HG02973 (cell line): ENCODE measurements at regions not wholly inside any gene's neighbourhood (a gene's known extent, or its start where the extent isn't known, plus 50 kb on each side); places are given as distances from the start of the nearest gene placed in this dataset.

Experiments
- ATAC-seq: cut with Tn5 transposase; IDR thresholded peaks from one replicate; pipeline ENCODE4 v1.9.1; 2021; ENCODE audit warnings: moderate library complexity; ENCODE audit not compliant: unreplicated experiment

DNA sequence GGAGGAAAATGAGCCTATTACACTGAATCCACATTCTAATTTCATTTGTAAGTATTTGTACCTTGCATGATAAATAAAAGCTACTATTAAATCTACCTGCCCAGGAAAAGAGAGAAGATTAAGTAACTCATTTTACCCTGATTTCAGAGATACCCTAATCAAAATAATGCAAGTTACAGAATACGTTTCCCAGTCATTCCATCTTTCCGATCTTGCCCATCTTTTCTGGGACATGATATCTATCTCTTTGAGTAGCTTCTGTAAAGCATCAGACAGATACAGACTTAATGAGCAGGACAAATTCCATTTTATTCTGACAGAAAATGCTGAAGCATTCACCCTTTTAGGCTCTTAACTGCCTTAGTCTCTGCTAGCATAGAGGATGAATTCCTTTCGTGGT lies 56.6 kb downstream of the SPRY2 start:
- ATAC-seq: no peak

GRCh38 chr13:80278706-80279105 lies 62.2 kb downstream of the SPRY2 start:
- ATAC-seq: no peak

DNA sequence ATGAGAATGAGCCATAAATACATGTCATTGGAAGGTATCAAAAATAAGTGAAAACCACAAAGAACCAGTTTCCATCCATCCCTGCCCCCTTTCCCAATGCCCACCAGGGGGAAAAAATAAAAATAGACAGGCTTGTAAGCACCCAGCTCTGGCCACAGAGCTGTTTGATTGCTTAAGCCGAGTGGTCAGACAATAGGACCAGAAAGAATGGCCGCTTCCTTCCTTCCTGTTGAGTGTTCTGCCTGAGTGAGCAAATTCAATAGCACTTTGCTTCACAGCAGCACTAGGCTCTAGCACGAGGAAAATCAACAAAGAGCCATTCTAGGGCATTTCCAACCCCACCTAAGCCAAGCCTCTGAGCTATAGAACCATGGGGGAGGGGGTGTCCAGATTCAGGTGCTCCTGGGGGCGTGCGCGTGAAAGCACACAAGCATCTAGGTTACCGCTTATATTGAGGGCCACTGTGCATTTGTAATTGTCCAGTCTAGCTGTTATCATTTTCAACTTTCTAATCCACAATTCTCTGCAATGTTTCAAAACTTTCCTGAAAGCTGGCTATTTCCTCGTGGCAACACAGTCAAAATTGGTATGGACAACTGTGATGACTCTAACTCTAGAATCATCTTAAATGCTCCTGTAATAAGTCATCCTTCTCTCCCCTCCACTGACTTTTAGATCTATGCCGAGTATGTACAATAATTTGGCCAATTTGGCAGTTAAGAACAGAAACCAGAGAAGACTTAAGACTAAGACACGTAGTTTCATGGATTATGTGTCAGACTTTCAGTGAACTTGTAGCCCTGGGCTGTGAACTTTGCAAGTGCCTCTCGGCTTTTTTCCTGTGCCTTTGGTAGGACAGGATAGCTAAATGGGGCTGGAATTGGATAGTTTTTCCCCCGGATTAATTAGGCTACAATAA lies 64.3 kb downstream of the SPRY2 start:
- no peak for ATAC-seq

DNA sequence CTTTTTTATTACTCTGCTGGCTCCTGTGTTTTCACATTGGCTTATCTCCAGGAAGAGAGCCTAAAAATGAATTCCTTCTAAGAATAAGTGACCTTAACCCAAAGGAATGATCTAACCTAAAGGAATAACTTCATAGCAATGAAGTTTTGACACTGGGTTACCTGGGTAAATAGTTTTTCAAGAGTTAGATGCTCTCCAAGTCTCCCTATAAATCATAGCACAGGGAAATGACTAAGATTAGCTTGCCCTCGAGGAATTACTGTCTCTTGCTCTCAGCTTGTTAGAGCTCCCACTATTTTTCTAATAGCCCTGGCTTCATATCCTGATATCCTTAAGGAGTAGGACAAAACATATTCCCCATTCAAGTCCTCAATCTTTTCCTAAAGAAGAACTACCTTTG lies 66.3 kb downstream of the SPRY2 start:
- no peak for ATAC-seq

DNA sequence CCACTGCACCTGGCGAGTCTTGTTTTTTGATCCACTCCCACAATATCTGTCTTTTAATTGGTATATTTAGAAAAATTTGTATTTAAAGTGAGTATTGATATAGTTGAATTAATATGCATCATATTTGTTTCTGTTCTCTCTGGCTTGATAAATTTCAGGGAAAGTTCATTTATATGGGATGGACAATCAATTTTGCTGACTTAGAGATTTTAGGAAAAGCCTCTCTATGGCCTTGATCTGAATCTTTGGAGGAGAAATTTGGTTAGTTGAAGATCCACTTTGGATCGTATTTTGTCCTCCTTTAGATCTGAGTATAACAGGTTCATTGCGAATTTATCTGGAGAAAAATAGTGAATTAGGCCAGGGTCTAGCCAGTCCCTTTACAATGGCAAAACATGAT lies 67.2 kb downstream of the SPRY2 start:
- no peak for ATAC-seq

GRCh38 chr13:80265348-80265747 lies 75.6 kb downstream of the SPRY2 start:
- ATAC-seq: no peak

DNA sequence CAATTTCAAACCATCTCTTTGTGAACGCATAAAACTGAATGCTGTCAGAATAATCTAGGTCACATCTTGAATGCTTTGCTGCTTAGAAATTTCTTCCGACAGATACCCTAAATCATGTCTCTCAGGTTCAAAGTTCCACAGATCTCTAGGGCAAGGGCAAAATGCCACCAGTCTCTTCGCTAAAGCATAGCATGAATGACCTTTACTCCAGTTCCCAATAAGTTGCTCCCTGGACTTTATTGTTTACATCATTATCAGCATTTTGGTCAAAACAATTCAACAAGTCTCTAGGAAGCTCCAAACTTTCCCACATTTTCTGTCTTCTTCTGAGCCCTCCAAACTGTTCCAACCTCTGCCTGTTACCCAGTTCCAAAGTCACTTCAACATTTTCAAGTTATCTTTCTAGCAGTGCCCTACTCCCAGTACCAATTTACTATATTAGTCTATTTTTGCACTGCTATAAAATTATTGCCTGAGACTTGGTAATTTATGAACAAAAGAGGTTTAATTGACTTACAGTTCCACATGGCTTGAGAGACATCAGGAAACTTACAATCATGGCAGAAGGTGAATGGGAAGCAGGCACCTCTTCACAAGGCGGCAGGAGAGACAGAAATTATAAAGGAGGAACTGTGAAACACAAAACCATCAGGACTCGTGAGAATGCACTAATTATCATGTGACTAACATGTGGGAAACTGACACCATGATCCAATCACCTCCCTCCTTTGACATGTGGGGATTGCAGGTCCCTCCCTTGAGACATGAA lies 77.0 kb downstream of the SPRY2 start:
- ATAC-seq: no peak

DNA sequence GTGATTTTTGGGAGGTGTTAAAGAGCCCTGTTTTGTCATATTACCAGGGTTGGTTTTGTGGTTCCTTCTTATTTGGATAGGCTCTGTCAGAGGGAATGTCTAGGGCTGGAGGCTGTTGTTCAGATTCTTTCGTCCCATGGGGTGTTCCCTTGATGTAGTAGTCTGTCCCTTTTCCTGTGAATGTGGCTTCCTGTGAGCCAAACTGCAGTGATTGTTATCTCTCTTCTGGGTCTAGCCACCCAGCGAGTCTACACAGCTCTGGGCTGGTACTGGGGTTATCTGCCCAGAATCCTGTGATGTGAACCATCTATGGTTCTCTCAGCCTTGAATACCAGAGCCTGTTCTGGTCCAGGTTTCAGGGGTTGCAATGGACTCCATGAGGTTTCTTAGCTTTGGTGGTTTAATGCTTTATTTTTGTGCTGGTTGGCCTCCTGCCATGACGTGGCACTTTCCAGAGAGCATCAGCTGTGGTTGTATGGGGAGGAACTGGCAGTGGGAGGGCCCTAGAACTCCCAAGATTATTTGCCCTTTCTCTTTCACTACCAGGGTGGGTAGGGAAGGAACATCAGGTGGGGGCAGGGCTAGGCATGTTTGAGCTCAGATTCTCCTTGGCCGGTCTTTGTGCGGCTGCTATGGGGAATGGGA lies 78.8 kb downstream of the SPRY2 start:
- ATAC-seq: no peak

GRCh38 chr13:80259159-80259558 lies 81.8 kb downstream of the SPRY2 start:
- ATAC-seq: peak; percentile 62

DNA sequence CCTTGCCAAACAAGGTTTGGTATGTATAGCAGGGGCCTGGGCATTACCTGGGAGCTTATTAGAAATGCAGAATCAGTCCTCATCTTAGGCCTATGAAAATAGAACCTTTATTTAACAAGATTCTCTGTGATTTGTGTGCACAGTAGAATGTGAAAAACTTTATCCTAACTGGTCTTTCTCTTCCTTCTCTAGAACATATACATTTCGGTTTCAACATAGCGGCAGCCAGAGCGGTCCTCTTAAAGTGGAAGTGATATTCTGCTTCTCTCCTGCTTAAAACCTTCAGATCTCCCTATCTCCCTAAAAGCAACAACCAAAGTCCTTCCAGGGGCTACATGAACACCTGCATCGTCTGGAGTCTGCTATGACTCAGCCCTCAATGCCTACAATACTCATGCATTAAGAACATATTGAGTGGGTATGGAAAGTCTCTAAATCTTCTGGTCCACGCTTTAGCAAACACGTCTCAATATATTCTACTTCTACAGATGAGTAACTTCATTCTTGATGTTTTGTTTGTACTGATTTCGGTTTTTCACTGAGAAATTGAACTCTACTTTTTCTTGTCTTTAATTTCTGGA lies 84.5 kb downstream of the SPRY2 start:
- peak; percentile 88 for ATAC-seq

DNA sequence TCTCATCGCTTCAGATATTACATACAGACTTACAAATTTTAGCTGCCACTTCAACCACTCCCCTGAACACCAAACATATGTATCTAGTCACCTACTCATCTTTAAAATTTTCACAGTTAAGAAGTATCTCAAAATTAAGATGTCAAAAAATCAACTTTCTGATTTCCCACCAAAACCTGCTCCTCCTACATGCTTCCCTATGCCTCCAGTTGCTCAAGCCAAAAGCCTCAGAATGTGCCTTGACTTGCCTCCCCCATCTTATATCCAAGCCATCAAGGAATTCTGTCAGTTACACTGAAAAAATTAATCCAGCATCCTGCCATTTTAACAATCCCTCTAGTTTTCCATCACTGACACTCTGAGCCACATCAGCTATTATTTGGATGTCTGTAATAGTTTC lies 85.0 kb downstream of the SPRY2 start:
- ATAC-seq: no peak

DNA sequence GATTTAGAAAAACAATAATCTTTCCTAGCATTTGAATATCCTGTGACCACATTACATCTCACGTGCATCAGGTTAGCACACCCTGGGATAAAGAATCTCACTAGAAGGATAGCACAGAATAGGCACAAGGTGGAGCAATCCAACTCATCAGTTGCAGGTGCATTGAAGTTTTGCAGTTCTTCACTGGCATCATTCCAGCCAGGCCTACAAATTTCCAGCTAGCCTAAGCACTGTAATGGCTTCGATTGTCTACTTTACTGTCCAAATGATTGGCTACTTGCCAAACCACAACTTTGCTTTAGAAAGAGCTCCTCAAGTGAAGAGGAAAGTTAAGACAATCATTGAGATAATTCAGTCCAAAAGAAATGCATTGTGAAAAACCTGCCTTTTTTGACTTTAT lies 89.5 kb downstream of the SPRY2 start:
- ATAC-seq: no peak

DNA sequence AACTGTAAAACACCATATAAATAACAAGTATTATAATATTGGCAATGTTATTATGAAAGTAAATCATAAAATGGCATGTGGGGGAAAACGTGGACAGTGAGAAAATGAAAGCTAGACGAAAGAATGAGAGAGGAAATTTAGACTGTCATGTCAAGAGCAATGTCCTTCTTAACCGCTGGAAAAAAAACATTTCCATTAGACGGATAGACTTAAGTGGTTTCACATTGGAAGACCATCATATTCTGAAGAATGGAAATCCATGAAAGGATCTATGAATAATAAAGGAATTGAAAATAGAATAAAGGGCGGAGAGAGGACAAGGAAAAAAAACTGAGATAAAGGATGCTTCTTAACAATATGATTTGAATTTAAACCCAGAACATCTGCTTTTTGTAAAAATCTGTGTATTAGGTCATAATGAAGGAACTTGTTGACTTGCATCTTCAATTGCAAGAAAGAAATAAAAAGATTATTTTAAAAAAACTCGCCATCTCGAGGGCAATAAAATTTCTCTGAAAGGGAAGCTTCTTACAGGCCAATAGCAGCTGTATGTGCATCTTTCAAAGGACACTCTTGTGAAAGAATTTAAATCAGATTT lies 90.6 kb downstream of the SPRY2 start:
- no peak for ATAC-seq

DNA sequence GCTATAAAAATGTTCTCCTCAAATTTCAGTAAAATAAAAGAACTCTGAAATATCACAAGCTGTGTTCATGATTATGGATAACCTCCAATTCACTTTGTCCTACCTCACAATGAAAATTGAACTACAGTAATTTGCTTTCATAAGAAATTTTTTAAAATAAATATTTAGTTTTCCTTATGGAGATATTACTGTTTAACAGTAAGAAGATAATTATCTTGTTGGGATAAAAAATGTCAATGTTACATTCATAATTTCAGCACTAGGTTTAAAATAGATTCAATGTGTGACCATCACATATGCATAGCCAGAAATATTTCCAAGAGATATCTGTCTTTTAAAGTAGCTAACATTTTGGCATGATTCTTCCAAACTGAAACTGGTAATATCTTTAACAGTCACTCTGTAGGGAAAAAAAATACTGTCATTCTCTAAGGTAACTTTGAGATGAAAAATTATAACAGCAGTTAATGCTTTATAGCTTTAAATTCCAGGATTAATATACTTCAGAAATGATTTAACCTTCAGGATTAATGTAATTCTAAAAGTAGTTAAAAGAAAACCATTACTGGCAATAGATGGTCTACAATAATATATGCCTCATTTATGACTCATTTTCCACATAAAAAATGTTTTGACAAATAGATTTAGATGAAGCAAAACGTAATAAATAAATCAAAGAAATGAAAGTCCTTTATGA lies 91.3 kb downstream of the SPRY2 start:
- no peak for ATAC-seq

- no peak for ATAC-seq
Measured at GRCh38 chr13:80245162-80245733, 95.7 kb downstream of the SPRY2 start.

- no peak for ATAC-seq
Measured at GRCh38 chr13:80244574-80244973, 96.4 kb downstream of the SPRY2 start.

DNA sequence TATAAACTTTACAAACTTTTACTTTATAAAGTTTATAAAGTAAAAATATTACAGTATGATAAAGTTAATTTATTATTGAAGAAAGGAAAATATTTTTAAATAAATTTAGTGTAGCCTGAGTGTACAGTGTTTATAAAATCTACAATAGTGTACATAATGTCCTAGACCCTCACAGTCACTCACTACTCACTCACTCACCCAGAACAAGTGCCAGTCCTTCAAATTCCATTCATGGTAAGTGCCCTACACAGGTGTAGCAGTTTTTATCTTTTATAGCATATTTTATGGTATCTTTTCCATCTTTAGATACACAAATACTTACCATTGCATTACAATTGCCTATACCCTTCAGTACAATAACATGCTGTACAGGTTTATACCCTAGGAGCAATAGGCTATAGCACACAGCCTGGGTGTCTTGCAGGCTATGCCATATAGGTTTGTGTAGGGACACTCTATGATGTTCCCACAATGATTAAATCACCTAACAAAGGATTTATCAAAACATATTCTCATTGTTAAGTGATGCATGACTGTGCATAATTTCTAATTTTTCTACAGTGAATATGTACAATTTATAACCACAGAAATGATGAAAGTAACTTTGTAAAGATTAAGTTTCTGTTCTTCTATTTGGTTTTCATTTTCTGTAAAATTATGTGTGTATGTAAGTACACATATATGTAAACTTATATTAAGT lies 98.0 kb downstream of the SPRY2 start:
- no peak for ATAC-seq

GRCh38 chr13:80239571-80240255 lies 101.2 kb downstream of the SPRY2 start:
- ATAC-seq: no peak

DNA sequence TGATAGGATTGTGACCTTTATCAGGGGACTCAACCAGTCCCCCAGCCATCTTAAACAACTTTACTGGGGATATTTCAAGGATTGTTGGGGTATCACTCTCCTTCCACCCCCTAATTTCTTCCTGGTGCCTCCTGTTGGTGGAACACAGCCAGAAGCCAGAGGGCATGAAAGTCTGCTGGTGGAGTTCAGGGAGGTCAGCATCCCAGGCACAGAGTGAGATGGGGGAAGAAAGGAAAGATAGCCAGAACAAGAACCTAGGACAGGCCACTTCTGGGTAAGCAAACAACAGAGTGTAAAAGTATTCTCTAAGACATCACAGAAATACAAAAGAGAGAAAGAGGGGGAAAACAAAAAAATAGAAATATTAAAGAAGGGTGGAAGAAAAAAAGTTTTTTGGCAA lies 101.8 kb downstream of the SPRY2 start:
- no peak for ATAC-seq
